Endothelial cell of umbilical vein (primary cell): ENCODE measurements at regions not wholly inside any gene's neighbourhood (a gene's known extent, or its start where the extent isn't known, plus 50 kb on each side); places are given as distances from the start of the nearest gene placed in this dataset.

Experiments used
- BruUV-seq: library from RNA; stranded (reverse); fragments of 400-500 nt; replicated peaks from 2 replicates; lab custom pipeline; 2021; lab: Mats Ljungman, UMichigan
- CTCF ChIA-PET: fragments of 300-600, 350-600 bp; sonication (Branson Sonifier 250); formaldehyde crosslinking; loops from one replicate; lab custom pipeline; 2021; ENCODE audit warnings: antibody characterized with exemption, inconsistent platforms; lab: Charles Lee
- POLR2A ChIA-PET: fragments of 300-600, 350-600 bp; sonication (Branson Sonifier 250); formaldehyde crosslinking; loops from one replicate; lab custom pipeline; 2021; ENCODE audit warnings: antibody characterized with exemption, inconsistent platforms; lab: Charles Lee
- DNase-seq: peaks from one replicate; pipeline ENCODE4 v3.0.0-alpha.2; 2011; ENCODE audit warnings: low read depth, low spot score
- FAIRE-seq: peaks from 2 replicates; lab custom pipeline; 2011; peaks lifted over from hg19 to GRCh38; lab: Jason Lieb, UNC
- H2AFZ ChIP-seq: 2 replicates; pipeline ENCODE4 v1.6.0; 2012; ENCODE audit warnings: low read depth, low read length, control low read depth, inconsistent platforms
- H3K27ac ChIP-seq: 2 replicates; pipeline ENCODE4 v1.5.1; 2011; ENCODE audit warnings: low read depth, mild to moderate bottlenecking, control low read depth, low read length, moderate library complexity; ENCODE audit not compliant: insufficient read depth
- H3K27me3 ChIP-seq, 2 experiments: 2 replicates each; pipeline versions ENCODE4 v1.6.0 to v1.6.1; 2011; ENCODE audit warnings: low read length in 2 of 2, mixed read lengths in 1 of 2; ENCODE audit not compliant: control insufficient read depth in 2 of 2, insufficient read depth in 2 of 2
- H3K36me3 ChIP-seq, 2 experiments: 2 replicates in 1 of 2; 3 replicates in 1 of 2; pipeline ENCODE4 v1.5.1; 2011; ENCODE audit warnings: low read length in 2 of 2, mild to moderate bottlenecking in 1 of 2, moderate library complexity in 1 of 2; ENCODE audit not compliant: control insufficient read depth in 2 of 2, insufficient read depth in 2 of 2; ENCODE audit errors: extremely low read depth in 1 of 2
- H3K4me1 ChIP-seq: 3 replicates; pipeline ENCODE4 v1.5.1; 2011; ENCODE audit warnings: mild to moderate bottlenecking, low read length; ENCODE audit not compliant: control insufficient read depth, insufficient read depth; ENCODE audit errors: extremely low read depth
- H3K4me2 ChIP-seq: 2 replicates; pipeline ENCODE4 v1.6.1; 2011; ENCODE audit warnings: low read length, control low read depth, mixed read lengths; ENCODE audit not compliant: insufficient read depth
- H3K4me3 ChIP-seq, 3 experiments: fragments of 200-600 bp in 1 of 3; sonication (generic), shearing (Covaris generic) in 1 of 3; replicated peaks in 1 of 3; 2 replicates each; pipeline ENCODE4 v1.5.1; 2011 to 2016; ENCODE audit warnings: control low read depth in 3 of 3, low read length in 3 of 3, mild to moderate bottlenecking in 2 of 3, inconsistent platforms in 1 of 3, low read depth in 1 of 3, moderate library complexity in 1 of 3; ENCODE audit not compliant: insufficient read depth in 1 of 3
- H3K79me2 ChIP-seq: 2 replicates; pipeline ENCODE4 v1.6.0; 2012; ENCODE audit warnings: low read length, inconsistent platforms; ENCODE audit not compliant: control insufficient read depth, insufficient read depth
- H3K9ac ChIP-seq: replicated peaks from 2 replicates; pipeline ENCODE3; 2011; ENCODE audit warnings: low read length, control low read depth; ENCODE audit not compliant: insufficient read depth; ENCODE audit errors: extremely low read depth
- H3K9me1 ChIP-seq: replicated peaks from 3 replicates; pipeline ENCODE4 v1.6.0; 2011; ENCODE audit warnings: mild to moderate bottlenecking, low read length; ENCODE audit not compliant: control insufficient read depth, insufficient read depth; ENCODE audit errors: extremely low read depth
- H3K9me3 ChIP-seq: replicated peaks from 2 replicates; pipeline ENCODE4 v1.5.1; 2012; ENCODE audit warnings: low read length, inconsistent platforms; ENCODE audit not compliant: control insufficient read depth, insufficient read depth
- H4K20me1 ChIP-seq: replicated peaks from 2 replicates; pipeline ENCODE3; 2011; ENCODE audit warnings: mild to moderate bottlenecking, low read length; ENCODE audit not compliant: control insufficient read depth, insufficient read depth; ENCODE audit errors: extremely low read depth
- EZH2 ChIP-seq: IDR thresholded peaks from 2 replicates; pipeline ENCODE4 v1.6.1; 2012; ENCODE audit warnings: borderline replicate concordance, low read depth, mild to moderate bottlenecking, moderate library complexity, low read length, inconsistent platforms; ENCODE audit not compliant: severe bottlenecking
- FOS ChIP-seq: IDR thresholded peaks from 2 replicates; pipeline ENCODE4 v1.6.1; 2011; ENCODE audit warnings: mild to moderate bottlenecking, low read length, moderate library complexity, borderline replicate concordance; ENCODE audit not compliant: insufficient read depth
- GATA2 ChIP-seq: IDR thresholded peaks from 2 replicates; pipeline ENCODE4 v1.7.0; 2011; ENCODE audit warnings: low read depth, mild to moderate bottlenecking, moderate library complexity, mixed read lengths, low read length; ENCODE audit not compliant: insufficient read length, insufficient read depth
- JUN ChIP-seq: IDR thresholded peaks from 2 replicates; pipeline ENCODE4 v1.6.1; 2011; ENCODE audit warnings: borderline replicate concordance, low read depth; ENCODE audit not compliant: insufficient read length, insufficient read depth
- MYC ChIP-seq: IDR thresholded peaks from one replicate; pipeline ENCODE4 v1.6.1; 2011; ENCODE audit warnings: mild to moderate bottlenecking, low read depth, low read length
- POLR2A ChIP-seq: IDR thresholded peaks from 2 replicates; pipeline ENCODE4 v1.6.1; 2012; ENCODE audit warnings: low read depth, mild to moderate bottlenecking, control low read depth, low read length
- POLR2AphosphoS5 ChIP-seq: IDR thresholded peaks from 2 replicates; pipeline ENCODE4 v1.6.1; 2012; ENCODE audit warnings: low read depth, mild to moderate bottlenecking, control low read depth, low read length, moderate library complexity; ENCODE audit not compliant: insufficient read depth
- dilution Hi-C: fragments of 300-500 bp; cut with MboI; formaldehyde crosslinking; loops from one replicate; pipeline ENCODE4 v1.15.0; 2019; ENCODE audit warnings: low sequenced_read_pairs; ENCODE audit not compliant: extremely low pct_ligation_motif_present
- intact Hi-C: fragments of 100-400 bp; cut with micrococcal nuclease; formaldehyde crosslinking; loops from one replicate; pipeline ENCODE4 v1.10.0; 2022
- TF ChIP-seq, protein P1 (sequence below), 2 donors: IDR thresholded peaks; 1 replicate in 1 of 2; 2 replicates in 1 of 2; pipeline ENCODE4 v1.5.1; 2011; ENCODE audit warnings: low read length in 2 of 2, mild to moderate bottlenecking in 2 of 2, moderate library complexity in 2 of 2, control low read depth in 1 of 2, inconsistent platforms in 1 of 2, low read depth in 1 of 2; ENCODE audit not compliant: insufficient read depth in 1 of 2; ENCODE audit errors: extremely low read depth in 1 of 2
- TF ChIP-seq, protein P2 (sequence below): IDR thresholded peaks from 2 replicates; pipeline ENCODE4 v1.6.1; 2011; ENCODE audit not compliant: insufficient read depth, insufficient read length

DNA sequence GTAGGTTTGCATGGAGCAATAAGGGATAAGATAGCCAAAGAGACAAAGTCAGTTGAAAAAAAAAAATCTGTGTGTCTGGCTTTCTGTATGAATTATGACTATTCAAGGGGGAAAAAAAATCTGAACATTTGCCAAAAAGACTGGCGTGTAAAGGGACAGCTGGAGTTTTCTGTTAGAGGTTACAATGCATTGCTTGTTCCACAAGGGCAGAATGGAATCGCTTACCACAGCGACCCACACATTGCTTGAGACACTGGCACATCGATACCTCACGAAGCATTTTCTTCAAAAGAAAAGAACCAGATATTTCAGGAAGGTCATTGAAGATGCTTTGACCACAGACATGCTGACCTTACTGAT is 327.8 kb downstream of the TMEM167A start:
- no TSS peak for BruUV-seq
- ChIA-PET CTCF (interaction anchor here (1.3 kb wide), 1 partner anchor 18 kb away, joined by 3 read pairs; no protein-coding TSS in a partner anchor), POLR2A (no interaction called here)
- Histone ChIP-seq H3K79me2 (no peaks in the 10 kb centered on the region), H3K36me3 (no peaks in the 10 kb centered on the region), H3K9me1 (no peaks in the 10 kb centered on the region), H3K9ac (no peak overlapping the region), H3K4me3 (no peak overlapping the region), H3K9me3 (no peaks in the 10 kb centered on the region), H3K27me3 (no peaks in the 10 kb centered on the region), H2AFZ (no peak overlapping the region), H3K4me2 (no peak overlapping the region), H3K4me1 (peaks cover 13% of the 10 kb centered on the region), H4K20me1 (no peaks in the 10 kb centered on the region), H3K27ac (no peak overlapping the region)
- peak; percentile 37 for DNase-seq
- FAIRE-seq = no peak
- intact Hi-C loops = no loop called here
- TF ChIP-seq, protein P1, sequence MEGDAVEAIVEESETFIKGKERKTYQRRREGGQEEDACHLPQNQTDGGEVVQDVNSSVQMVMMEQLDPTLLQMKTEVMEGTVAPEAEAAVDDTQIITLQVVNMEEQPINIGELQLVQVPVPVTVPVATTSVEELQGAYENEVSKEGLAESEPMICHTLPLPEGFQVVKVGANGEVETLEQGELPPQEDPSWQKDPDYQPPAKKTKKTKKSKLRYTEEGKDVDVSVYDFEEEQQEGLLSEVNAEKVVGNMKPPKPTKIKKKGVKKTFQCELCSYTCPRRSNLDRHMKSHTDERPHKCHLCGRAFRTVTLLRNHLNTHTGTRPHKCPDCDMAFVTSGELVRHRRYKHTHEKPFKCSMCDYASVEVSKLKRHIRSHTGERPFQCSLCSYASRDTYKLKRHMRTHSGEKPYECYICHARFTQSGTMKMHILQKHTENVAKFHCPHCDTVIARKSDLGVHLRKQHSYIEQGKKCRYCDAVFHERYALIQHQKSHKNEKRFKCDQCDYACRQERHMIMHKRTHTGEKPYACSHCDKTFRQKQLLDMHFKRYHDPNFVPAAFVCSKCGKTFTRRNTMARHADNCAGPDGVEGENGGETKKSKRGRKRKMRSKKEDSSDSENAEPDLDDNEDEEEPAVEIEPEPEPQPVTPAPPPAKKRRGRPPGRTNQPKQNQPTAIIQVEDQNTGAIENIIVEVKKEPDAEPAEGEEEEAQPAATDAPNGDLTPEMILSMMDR (IDR thresholded peaks at IDR 0.05; ENCODE audit: extremely low read depth in 1 of 2, insufficient read depth in 1 of 2, low read depth in 1 of 2, low read length in 2 of 2) = no peak
- TF ChIP-seq JUN (no peak), MYC (no peak), GATA2 (no peak), FOS (no peak), EZH2 (no peak), POLR2AphosphoS5 (no peak), POLR2A (no peak)
- TF ChIP-seq, protein P2, sequence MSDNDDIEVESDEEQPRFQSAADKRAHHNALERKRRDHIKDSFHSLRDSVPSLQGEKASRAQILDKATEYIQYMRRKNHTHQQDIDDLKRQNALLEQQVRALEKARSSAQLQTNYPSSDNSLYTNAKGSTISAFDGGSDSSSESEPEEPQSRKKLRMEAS = no peak
- dilution Hi-C loops = no loop called here
